SH-SY5Y (cell line): ENCODE measurements at regions not wholly inside any gene's neighbourhood (a gene's known extent, or its start where the extent isn't known, plus 50 kb on each side); places are given as distances from the start of the nearest gene placed in this dataset.

Source experiments
- GATA2 ChIP-seq: IDR thresholded peaks from 2 replicates; pipeline ENCODE4 v1.6.1; 2011; ENCODE audit warnings: mild to moderate bottlenecking, low read depth, low read length
- GATA3 ChIP-seq: IDR thresholded peaks from 2 replicates; pipeline ENCODE4 v1.6.1; 2011; ENCODE audit warnings: low read depth, mild to moderate bottlenecking, low read length, moderate library complexity

GRCh38 chr5:19193631-19194030 lies 794.4 kb downstream of the CDH18 start:
- TF ChIP-seq GATA2 (no peak), GATA3 (no peak)
